GM21360 (cell line): ENCODE measurements at regions not wholly inside any gene's neighbourhood (a gene's known extent, or its start where the extent isn't known, plus 50 kb on each side); places are given as distances from the start of the nearest gene placed in this dataset.

Experiments used
- ATAC-seq: cut with Tn5 transposase; IDR thresholded peaks from one replicate; pipeline ENCODE4 v1.9.1; 2021; ENCODE audit warnings: mild to moderate bottlenecking, moderate library complexity; ENCODE audit not compliant: unreplicated experiment

DNA sequence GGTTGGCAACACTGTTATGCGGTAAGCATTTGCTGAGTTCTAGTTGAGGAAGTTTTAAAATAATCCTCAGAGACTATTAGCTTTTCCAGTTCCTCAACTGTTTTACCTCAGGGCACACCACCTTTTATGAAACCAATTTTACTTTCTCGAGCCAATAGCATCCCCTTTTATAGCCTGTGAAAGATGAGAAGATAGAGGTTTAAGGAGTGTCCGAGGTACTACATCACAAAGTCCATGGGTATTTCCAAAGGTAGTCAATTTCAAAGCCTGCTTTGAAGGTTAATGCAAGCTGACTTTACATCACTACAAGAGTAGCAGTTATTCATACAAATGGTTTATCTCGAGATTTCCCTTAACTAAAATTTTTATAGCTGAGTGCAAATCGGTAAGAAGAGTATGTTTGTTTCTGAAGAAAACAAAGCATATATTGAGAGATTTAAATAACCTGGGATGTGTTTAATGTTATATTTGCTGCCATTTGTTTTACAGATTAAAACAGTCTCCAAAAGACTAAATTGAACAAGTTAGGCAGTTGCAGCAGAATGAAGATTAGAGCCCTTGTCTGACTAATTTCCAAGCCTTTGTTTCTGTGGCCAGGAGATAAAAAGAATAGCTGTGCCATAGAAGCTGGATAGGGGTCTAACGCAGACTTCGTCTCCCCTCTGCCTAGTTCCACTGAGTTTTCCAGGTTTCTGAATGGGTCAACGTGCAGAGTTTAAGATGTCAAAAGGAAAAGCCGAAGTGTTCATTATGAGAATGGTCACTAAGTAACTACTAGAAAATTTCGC is 74.7 kb upstream of the TRPC4 start:
- no peak for ATAC-seq

- ATAC-seq, result no peak
Measured at GRCh38 chr13:37942929-37943328, 73.4 kb upstream of the TRPC4 start.

DNA sequence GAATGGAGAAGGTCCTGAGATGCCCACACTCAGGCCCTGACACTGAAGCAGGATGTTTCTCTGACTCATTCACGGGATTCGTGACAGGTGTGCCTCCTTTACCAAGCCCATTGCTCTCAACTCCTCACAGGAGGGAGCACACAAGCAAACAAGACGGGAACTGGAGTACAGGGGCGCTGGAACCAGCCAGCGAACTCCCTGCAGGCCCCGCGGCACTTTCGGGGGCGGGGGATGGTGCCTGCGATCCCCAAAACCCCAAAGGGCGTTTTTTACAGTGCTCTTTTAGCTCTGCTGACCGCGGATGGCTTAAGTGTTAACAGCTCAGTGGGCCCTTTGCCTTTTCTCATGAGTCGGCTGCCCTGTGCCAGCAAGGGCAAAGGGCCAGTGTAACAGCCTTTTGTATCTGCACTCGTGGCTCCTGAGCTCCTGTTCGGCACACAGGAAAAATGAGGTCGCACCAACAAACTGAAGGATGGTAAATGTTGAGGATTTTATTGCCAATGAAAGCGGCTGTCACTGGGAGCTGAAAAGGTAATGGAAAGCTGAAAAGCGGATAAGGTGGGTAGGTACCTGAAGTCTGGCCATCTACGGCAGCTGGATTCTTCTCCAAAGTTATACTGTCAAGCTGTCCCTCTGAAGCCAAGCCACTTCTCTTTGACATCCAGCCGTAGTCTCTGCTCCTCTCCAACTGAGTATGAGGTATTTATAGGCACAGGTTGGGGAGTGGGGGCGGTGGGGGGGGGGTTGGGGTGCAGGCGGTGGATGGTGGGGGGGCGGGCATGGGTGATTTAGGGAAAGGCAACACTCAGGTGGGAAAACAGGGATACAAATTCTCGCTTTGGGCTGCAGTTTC is 65.0 kb upstream of the TRPC4 start:
- no peak for ATAC-seq

DNA sequence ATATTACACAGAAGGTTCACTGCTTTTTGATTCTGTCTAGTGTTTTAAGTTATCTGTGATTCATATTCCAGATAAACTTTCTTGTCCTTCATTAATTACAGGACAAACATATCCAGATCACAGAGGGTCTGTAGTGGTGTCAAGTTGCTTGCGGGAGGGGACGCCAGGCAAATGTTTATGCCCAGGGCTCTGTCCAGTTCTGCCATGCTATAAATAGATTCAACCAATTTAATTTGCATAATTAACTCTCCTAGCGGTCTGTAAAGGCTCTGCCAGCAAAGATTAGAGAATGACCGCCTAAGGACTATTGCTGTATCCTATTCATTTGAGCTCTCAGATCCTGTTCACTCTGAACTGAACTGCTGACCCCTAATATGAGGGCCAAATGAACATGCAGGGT is 59.7 kb upstream of the TRPC4 start:
- no peak for ATAC-seq

- ATAC-seq, result no peak
Measured at GRCh38 chr13:37927561-37927960, 58.0 kb upstream of the TRPC4 start.

DNA sequence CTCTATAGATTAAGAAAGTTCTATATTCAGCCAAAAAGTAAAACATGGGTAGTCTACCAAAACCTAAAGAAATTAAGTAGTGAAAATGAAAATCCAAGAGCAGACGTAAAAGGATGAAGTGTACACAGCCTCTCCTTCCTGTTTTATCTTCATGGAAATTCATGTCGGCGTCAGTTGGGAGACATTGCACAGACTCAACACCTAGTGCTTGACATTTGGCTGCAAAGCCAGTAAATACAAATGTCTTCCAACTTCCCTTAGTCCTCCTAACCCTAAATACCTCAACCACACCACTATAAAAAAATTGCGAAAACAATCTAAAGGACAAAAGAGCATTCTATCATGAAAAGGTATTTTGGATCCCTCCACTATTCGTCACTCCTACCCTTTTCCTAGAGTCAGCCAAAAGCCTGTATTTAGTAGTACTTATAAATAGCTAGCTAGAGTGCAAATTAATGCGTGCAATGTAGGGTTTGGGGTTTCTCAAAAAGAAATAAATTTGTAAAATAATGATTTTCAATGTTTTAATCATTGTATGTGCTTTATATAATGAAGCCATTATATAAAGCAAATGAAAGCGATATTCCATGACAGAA is 56.4 kb upstream of the TRPC4 start:
- no peak for ATAC-seq

- ATAC-seq, result no peak
Measured at GRCh38 chr13:37923236-37923635, 53.7 kb upstream of the TRPC4 start.

- ATAC-seq, result no peak
Measured at GRCh38 chr13:37919329-37919880, 49.8 kb upstream of the TRPC4 start.
